Lower lobe of right lung (tissue), 2 donors: ENCODE measurements at regions not wholly inside any gene's neighbourhood (a gene's known extent, or its start where the extent isn't known, plus 50 kb on each side); places are given as distances from the start of the nearest gene placed in this dataset.

Source experiments
- ATAC-seq, 2 donors: fragments of 200-7000 bp; cut with Tn5 transposase; one replicate each; pipeline ENCODE4 v1.9.1; 2020 to 2022; ENCODE audit warnings: mild to moderate bottlenecking in 2 of 2, moderate library complexity in 2 of 2
- DNase-seq: peaks from one replicate; pipeline ENCODE4 v3.0.0-alpha.2; 2020
- H3K27ac ChIP-seq: fragments of 200-600 bp; one replicate; pipeline ENCODE4 v1.8.0; 2022
- H3K27me3 ChIP-seq: fragments of 200-600 bp; one replicate; pipeline ENCODE4 v1.8.0; 2022; ENCODE audit warnings: low read depth
- H3K36me3 ChIP-seq: fragments of 200-600 bp; one replicate; pipeline ENCODE4 v1.8.0; 2022; ENCODE audit warnings: mild to moderate bottlenecking
- H3K4me1 ChIP-seq: fragments of 200-600 bp; one replicate; pipeline ENCODE4 v1.8.0; 2022
- H3K4me3 ChIP-seq: fragments of 200-600 bp; one replicate; pipeline ENCODE4 v1.8.0; 2022; ENCODE audit warnings: mild to moderate bottlenecking
- H3K9me3 ChIP-seq: fragments of 200-600 bp; one replicate; pipeline ENCODE4 v1.8.0; 2022
- CTCF ChIP-seq: fragments of 200-600 bp; IDR thresholded peaks from one replicate; pipeline ENCODE4 v1.8.0; 2022; ENCODE audit warnings: antibody characterized with exemption, mild to moderate bottlenecking
- intact Hi-C: fragments of 100-400 bp; cut with DNase I; formaldehyde crosslinking; loops from one replicate; pipeline ENCODE4 v1.11.0; 2022
- donor health status: DM: no; HTN: yes; CAD: no; lungs with severe emphysema.

- H3K27me3 ChIP-seq: no peaks in the 10 kb centered on the region
- no peak overlapping the region for H3K27ac ChIP-seq
- intact Hi-C loops: no loop called here
- H3K9me3 ChIP-seq: no peaks in the 10 kb centered on the region
- DNase-seq: no peak
- no peak for TF ChIP-seq CTCF
- H3K36me3 ChIP-seq: no peaks in the 10 kb centered on the region
- no peak for ATAC-seq
- no peak overlapping the region for H3K4me3 ChIP-seq
- no peaks in the 10 kb centered on the region for H3K4me1 ChIP-seq
Observed at GRCh38 chr5:4927097-4927496, 213.0 kb upstream of the ADAMTS16 start.

GRCh38 chr5:4928409-4928808 lies 211.7 kb upstream of the ADAMTS16 start:
- Histone ChIP-seq H3K27me3 (no peaks in the 10 kb centered on the region), H3K4me3 (no peak overlapping the region), H3K36me3 (no peaks in the 10 kb centered on the region), H3K4me1 (no peaks in the 10 kb centered on the region), H3K27ac (no peak overlapping the region), H3K9me3 (peaks cover 5% of the 10 kb centered on the region)
- no peak for DNase-seq
- no peak for TF ChIP-seq CTCF
- intact Hi-C loops: no loop called here
- ATAC-seq: no peak

- intact Hi-C loops: no loop called here
- Histone ChIP-seq H3K27ac (no peak overlapping the region), H3K27me3 (no peaks in the 10 kb centered on the region), H3K36me3 (no peaks in the 10 kb centered on the region), H3K4me1 (no peaks in the 10 kb centered on the region), H3K9me3 (peaks cover 5% of the 10 kb centered on the region), H3K4me3 (no peak overlapping the region)
- ATAC-seq: no peak
- DNase-seq: no peak
- no peak for TF ChIP-seq CTCF
Observed at GRCh38 chr5:4929092-4929655, 211.0 kb upstream of the ADAMTS16 start.

GRCh38 chr5:4939042-4939781 lies 200.9 kb upstream of the ADAMTS16 start:
- H3K27me3 ChIP-seq: no peaks in the 10 kb centered on the region
- TF ChIP-seq CTCF: no peak
- no peak overlapping the region for H3K4me3 ChIP-seq
- ATAC-seq (no peak), DNase-seq (no peak)
- H3K9me3 ChIP-seq: no peaks in the 10 kb centered on the region
- no peak overlapping the region for H3K27ac ChIP-seq
- intact Hi-C loops: no loop called here
- H3K4me1 ChIP-seq: no peaks in the 10 kb centered on the region
- no peaks in the 10 kb centered on the region for H3K36me3 ChIP-seq

- intact Hi-C loops: no loop called here
Observed at GRCh38 chr5:4941161-4941560, 199.0 kb upstream of the ADAMTS16 start.

More at GRCh38 chr5:4941161-4941560, 199.0 kb upstream of the ADAMTS16 start:
- Histone ChIP-seq H3K36me3 (no peaks in the 10 kb centered on the region), H3K4me3 (no peak overlapping the region), H3K27me3 (no peaks in the 10 kb centered on the region), H3K4me1 (no peaks in the 10 kb centered on the region), H3K27ac (no peak overlapping the region), H3K9me3 (no peaks in the 10 kb centered on the region)
- TF ChIP-seq CTCF: no peak
- ATAC-seq (no peak), DNase-seq (no peak)
